ENCODE measurements at regions not wholly inside any gene's neighbourhood (a gene's known extent, or its start where the extent isn't known, plus 50 kb on each side); places are given as distances from the start of the nearest gene placed in this dataset.
"Not testable (repeated sequence)": the region's sequence is repeated elsewhere in the genome, so short reads cannot be mapped to it uniquely, and the experiment has no call there.

- peak; percentile 16 for DNase-seq (ENCODE audit: low read depth)
- TF ChIP-seq CTCF (IDR thresholded peaks at IDR 0.05; ENCODE audit: insufficient read depth, low read depth, low read length, missing control alignments): no peak
- no peak overlapping the region for H3K4me3 ChIP-seq (ENCODE audit: low read length)
Measured at GRCh38 chr1:119251751-119252150, 111.3 kb upstream of the WARS2 start.

GRCh38 chr1:119253366-119253765 lies 112.9 kb upstream of the WARS2 start:
- H3K4me3 ChIP-seq (ENCODE audit: low read length): no peak overlapping the region
- TF ChIP-seq CTCF (IDR thresholded peaks at IDR 0.05; ENCODE audit: insufficient read depth, low read depth, low read length, missing control alignments): no peak
- peak; percentile 68 for DNase-seq (ENCODE audit: low read depth)

DNA sequence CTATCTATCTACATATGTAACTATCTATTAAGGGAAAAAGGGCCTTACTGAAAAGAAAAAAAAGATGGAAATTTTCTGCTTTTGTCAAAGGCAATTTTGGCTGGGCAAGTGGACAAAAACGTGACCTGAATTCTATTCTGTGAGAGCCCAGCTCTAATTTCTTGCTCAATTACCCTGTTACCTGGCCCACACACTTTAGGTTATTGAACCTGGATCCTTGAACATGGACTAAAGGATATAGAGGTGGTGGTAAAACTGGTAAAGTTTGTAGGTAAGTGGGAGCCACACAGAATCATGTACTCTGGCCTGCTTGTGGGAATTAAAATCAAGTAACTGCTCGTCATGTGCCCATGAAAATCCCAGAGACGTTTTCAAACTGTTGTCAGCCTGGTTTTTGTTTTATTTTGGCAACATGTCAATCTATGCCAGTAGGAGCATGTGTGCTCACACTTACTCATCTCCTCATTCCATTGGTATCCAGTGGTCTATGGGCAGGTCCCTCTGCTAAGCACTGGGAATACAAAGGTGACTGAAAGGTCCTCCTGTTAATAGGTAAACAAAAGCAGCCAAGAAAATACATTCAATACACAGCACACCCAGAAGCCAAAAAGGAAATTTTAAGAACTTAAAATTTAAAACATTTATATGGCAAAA lies 113.7 kb upstream of the WARS2 start:
- H3K4me3 ChIP-seq (ENCODE audit: low read length): no peak overlapping the region
- peak; percentile 93 for DNase-seq (ENCODE audit: low read depth)
- TF ChIP-seq CTCF (IDR thresholded peaks at IDR 0.05; ENCODE audit: insufficient read depth, low read depth, low read length, missing control alignments): no peak

DNA sequence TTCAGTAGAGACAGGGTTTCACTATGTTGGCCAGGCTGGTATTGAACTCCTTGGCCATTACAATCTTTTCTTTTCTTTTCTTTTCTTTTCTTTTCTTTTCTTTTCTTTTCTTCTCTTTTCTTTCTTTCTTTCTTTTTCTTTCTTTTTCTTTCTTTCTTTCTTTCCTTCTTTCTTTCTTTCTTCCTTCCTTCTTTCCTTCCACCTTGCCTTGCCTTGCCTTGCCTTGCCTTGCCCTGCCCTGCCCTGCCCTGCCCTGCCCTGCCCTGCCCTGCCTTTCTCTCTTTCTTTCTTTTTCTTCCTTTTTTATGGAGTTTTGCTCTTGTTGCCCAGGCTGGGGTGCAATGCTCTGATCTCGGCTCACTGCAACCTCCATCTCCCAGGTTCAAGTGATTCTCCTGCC lies 112.5 kb upstream of the HAO2 start:
- not testable (repeated sequence) for H3K4me3 ChIP-seq (ENCODE audit: low read length); DNase-seq (ENCODE audit: low read depth)

GRCh38 chr1:119260506-119260905 lies 108.1 kb upstream of the HAO2 start:
- TF ChIP-seq CTCF (IDR thresholded peaks at IDR 0.05; ENCODE audit: insufficient read depth, low read depth, low read length, missing control alignments): no peak
- H3K4me3 ChIP-seq (ENCODE audit: low read length): no peak overlapping the region
- no peak for DNase-seq (ENCODE audit: low read depth)

DNA sequence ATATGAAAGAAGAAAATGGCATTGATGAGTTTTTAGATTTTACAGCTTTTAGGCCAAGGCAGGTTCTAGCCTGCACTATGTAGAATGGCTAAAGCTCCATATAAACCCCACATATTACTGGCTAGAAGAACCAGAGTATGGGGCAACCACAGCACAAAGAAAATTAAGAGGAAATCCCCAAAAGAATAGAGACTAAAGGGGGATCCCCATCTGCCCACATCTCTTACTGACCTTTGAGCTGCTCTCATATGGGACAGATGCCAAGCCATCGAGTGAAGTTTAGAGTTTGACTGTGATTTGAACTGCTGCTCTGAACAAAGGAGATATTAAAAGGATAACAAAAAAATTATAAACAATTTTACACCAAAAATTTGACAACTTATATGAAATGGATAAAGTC lies 102.2 kb upstream of the HAO2 start:
- no peak for TF ChIP-seq CTCF (IDR thresholded peaks at IDR 0.05; ENCODE audit: insufficient read depth, low read depth, low read length, missing control alignments)
- no peak for DNase-seq (ENCODE audit: low read depth)
- H3K4me3 ChIP-seq (ENCODE audit: low read length): no peak overlapping the region

DNA sequence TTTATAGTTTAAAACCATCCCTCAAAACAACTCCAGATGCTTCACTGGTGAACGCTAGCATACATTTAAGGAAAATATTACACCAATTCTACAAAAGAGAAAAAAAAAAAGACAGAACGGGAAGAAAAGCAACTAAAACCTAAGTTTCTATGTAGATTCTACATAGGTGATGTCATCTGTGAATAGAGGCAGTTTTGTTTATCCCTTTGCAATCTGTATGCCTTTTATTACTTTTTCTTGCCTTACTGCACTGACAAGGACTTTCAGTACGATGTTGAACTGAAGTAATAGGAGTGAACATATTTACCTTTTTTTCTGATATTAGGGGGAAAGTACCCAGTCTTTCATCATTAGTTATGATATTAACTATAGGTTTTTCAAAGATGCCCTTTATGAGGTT lies 101.7 kb upstream of the HAO2 start:
- no peak for TF ChIP-seq CTCF (IDR thresholded peaks at IDR 0.05; ENCODE audit: insufficient read depth, low read depth, low read length, missing control alignments)
- DNase-seq (ENCODE audit: low read depth): no peak
- H3K4me3 ChIP-seq (ENCODE audit: low read length): no peak overlapping the region

DNA sequence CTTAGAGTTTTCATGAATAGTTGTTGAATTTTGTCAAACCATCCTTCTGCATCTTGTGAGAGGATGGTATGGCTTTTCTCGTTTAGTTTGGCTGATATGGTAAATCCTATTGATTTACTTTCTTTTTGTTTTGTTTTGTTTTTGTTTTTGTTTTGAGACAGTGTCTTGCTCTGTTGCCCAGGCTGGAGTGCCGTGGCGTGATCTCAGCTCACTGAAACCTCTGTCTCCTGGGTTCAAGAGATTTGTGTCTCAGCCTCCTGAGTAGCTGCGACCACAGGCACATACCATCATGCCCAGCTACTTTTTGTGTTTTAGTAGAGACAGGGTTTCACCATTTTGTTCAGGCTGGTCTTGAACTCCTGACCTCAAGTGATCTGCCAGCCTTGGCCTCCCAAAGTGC lies 101.3 kb upstream of the HAO2 start:
- H3K4me3 ChIP-seq (ENCODE audit: low read length); DNase-seq (ENCODE audit: low read depth): not testable (repeated sequence)
